Hippocampal formation (tissue), 2 donors: ENCODE measurements at regions not wholly inside any gene's neighbourhood (a gene's known extent, or its start where the extent isn't known, plus 50 kb on each side); places are given as distances from the start of the nearest gene placed in this dataset.

Experiments
- DNase-seq, 2 donors: peaks; one replicate each; lab custom pipeline; 2025; lab: John Stamatoyannopoulos, UW

GRCh38 chr11:95307286-95307685 lies 76.3 kb upstream of the SESN3 start:
- no peak for DNase-seq

- DNase-seq, result no peak
Measured at GRCh38 chr11:95306801-95307200, 75.8 kb upstream of the SESN3 start.

DNA sequence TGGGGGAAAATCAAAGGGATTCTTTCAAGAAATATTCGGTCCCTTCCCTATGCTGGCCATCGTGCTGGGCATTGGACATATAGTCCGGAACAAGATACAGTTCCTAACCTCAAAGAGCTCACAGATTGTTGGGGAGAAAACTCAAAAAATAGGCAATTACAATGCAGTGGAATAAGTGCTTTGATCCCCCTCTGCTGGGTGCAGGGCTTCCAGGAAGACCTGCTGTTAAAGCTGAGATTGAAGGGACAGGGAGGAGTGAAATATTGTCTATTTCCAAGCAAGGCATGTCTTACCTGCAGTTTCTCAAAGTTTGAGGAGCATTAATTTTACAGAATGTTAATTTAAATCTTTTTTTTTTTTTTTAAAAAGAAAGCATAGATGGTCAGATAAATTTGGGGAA lies 75.1 kb upstream of the SESN3 start:
- DNase-seq, result no peak

- DNase-seq, result no peak
Measured at GRCh38 chr11:95305705-95306104, 74.7 kb upstream of the SESN3 start.

GRCh38 chr11:95304777-95305176 lies 73.8 kb upstream of the SESN3 start:
- DNase-seq, result no peak

- no peak for DNase-seq
Measured at GRCh38 chr11:95302211-95302610, 71.2 kb upstream of the SESN3 start.

DNA sequence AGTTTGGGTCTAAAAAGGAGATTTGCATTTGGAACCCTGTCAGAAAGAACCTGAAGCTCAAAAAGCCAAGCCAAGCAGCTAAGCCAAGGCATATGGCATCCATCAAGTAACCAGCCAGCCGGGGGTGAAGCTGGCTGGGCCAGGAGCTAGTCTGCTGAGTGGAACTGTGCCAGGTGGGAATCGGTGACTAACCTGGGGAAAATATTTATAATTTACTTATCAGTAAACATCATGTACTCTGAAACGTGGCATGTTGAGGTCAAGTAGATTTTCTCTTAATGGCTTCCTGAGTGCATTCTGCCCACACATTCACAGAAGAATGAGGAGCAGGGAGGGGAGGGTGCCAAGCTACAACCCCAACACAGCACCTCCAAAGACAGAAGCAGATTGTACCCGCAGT lies 70.5 kb upstream of the SESN3 start:
- DNase-seq, result no peak

- no peak for DNase-seq
Measured at GRCh38 chr11:95299078-95299679, 68.2 kb upstream of the SESN3 start.

DNA sequence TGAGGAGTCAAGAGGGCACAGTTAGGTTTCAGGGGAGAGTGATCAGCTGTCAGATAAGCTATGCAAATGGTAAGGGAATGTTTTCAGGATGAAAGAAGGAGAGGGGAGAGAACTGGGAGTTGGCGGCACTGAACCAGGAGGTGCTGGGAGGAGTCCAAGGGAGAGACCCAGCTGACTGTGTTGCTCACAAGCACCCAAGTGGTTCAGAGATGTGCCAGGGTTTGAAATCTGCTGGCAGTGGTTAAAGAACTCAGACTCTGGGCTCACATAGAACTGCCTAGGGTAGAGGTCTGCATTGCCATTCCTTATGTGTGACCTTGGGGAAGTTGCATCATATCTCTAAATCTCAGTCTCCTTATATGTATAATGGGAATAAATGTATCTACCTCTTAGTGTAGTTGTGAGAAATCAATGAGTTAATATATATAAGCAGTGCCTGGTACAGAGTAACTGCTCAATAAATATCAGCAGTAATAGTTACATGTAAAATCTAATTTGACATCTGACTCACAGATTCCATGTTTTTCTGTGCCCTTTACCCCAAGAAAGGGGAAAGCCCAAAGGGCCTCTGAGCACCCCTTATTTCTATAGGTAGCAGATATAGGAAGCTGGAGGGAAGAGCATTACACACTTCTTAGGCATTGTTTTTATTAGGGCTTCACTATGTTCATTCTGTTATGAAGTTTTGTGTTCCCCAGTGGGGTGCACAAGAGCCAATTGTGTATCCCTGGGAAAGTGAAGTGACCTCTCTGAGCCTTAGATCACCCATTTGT lies 66.9 kb upstream of the SESN3 start:
- no peak for DNase-seq

DNA sequence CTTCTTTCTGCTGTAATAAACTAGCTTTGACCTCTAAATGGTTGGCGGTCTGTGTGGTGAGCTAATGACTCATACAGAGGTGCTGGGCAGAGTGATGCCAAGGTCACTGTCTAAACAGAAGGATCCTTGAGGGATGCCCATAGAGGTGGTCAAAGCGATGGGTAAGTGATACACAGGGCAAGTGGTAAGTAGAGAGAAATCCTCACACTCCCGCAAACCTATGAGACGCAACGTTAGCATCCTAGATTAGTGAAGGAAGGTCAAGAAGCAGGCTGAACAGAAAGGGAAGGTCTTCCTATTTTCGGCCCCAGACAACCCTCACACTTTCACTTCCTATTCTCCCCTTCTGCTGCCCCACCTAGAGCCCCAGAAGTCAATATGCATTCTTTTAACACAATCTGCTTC lies 65.6 kb upstream of the SESN3 start:
- no peak for DNase-seq

DNA sequence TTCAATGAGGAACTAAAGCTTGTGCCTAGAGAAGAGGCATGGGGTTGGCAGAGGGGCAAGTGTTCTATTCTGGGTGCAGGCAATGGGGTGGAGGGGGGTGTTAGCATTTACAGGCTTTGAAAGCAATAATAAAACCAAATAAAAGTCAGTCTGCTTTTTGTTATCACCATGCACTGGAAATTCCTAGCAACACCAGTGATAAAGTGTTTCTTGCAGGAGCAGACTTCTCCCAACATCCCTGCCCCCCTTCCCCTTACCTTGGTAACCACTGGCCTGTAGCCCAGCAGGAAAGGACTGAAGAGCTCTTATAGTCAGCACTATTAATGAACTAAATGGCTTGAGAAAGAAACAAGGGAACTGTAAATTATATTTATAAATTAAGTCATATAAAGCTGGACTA lies 65.2 kb upstream of the SESN3 start:
- no peak for DNase-seq

- DNase-seq, result no peak
Measured at GRCh38 chr11:95295382-95296149, 64.6 kb upstream of the SESN3 start.

DNA sequence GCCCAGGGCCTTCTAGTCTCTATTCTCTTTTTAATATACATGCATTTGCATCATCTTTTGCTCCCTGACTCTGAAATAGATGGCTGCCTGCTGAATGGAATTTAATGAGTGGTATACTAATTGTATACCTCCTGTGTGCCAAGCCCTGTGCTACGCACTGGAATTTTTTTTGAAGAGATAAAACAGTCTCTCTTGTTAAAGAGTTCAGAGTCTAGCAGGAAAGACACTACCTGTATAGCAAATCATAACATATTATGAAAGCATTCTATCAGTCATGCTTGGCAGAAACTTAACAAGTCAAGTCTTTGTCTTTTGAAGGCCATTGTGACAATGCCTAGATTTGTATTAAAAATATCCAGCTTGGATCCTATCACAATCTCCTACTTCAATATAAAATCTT lies 63.7 kb upstream of the SESN3 start:
- no peak for DNase-seq

DNA sequence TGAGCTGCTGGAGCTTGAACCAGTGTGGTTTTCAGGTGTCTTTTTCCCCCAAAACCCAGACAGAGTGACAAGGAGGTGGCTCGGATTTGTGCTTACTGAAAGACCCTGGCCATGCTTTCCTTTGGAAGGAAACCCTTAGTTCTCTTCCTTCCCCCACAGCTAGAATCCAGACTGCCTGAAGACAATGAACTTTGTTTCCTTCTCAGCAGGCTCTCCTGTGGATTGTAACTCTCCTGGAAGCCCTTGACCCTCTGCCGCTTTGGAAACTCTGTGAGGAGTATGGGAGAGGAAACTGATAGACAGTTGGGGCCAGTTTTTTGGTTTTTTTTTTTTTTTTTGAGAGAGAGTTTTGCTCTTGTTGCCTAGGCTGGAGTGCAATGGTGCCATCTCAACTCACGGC lies 62.1 kb upstream of the SESN3 start:
- DNase-seq, result no peak

DNA sequence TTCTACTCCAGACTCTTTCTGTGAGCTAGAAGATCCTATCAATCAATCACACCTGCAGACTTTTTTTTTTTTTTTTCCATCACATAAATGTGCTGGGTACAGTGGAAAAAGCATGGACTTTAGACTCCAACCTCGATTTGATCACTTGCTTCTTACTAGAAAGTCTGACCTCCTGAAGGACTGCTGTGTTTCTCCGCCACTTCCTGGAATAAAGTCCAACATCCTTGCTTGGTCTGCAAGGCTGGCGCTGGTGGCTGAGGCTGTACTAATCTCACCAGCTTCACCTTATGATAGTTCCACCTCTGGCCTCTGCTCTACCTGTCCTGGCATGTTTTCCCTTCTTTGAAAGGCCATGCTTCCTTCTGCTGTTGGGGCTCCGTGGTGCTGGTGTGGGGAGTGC lies 60.9 kb upstream of the SESN3 start:
- no peak for DNase-seq

- no peak for DNase-seq
Measured at GRCh38 chr11:95289378-95290101, 58.5 kb upstream of the SESN3 start.

GRCh38 chr11:95284057-95285052 lies 53.4 kb upstream of the SESN3 start:
- DNase-seq, result no peak

DNA sequence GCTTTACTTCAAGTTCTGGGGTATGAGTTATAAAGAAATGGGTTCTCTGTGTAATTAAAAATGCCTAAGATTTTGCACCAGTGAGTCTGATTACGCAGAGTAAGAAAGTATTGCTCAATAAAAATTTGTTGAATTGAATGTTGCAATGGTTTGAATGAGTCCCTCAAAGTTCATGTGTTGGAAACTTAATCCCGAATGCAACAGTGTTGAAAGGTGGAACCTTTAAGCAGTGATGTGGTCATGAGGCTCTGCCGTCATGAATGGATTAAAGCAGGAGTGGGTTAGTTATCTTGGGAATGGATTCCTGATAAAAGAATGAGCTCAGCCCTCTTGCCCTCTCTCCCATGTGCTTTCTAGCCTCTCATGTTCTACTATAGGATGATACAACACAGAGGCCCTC lies 52.6 kb upstream of the SESN3 start:
- no peak for DNase-seq

GRCh38 chr11:95283146-95283545 lies 52.1 kb upstream of the SESN3 start:
- DNase-seq, result no peak

DNA sequence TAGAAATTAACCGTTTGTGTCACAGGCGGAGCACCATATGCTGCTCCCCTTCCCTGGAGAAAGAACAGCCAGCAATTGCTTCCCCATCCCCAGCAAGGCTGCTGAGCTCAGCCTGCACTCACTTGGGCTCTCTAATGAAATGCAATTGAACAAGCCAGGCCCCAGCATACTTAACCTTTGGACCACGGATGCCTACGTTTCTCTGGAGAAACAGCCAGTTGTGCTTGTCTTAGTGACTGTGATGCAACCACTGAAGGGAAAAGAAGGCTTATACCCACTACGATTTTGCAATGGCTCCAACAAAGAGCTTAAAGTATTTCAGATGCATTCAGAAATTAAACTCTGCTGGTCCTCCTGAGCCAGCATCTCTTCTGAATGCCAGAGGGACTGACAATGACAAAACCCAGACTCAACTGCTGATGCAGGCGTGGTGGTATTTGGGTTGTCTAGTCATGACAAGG lies 51.3 kb upstream of the SESN3 start:
- DNase-seq, result no peak
